CD4-positive, alpha-beta T cell (primary cell): ENCODE measurements at regions not wholly inside any gene's neighbourhood (a gene's known extent, or its start where the extent isn't known, plus 50 kb on each side); places are given as distances from the start of the nearest gene placed in this dataset.

Experiments
- ATAC-seq: fragments of 200-7000 bp; cut with Tn5 transposase; one replicate; pipeline ENCODE4 v1.10.0; 2022; ENCODE audit warnings: mild to moderate bottlenecking; ENCODE audit not compliant: poor library complexity
- CTCF ChIA-PET: fragments of 350-600 bp; sonication (Branson Sonifier 250); formaldehyde crosslinking; loops from one replicate; lab custom pipeline; 2021; ENCODE audit warnings: antibody characterized with exemption, inconsistent platforms; lab: Charles Lee
- POLR2A ChIA-PET: fragments of 350-600 bp; sonication (Branson Sonifier 250); formaldehyde crosslinking; loops from one replicate; lab custom pipeline; 2021; ENCODE audit warnings: antibody characterized with exemption, inconsistent platforms; lab: Charles Lee
- DNase-seq, 14 experiments: peaks; one replicate each; pipeline ENCODE4 v3.0.0-alpha.2; 2013 to 2020; ENCODE audit warnings: mixed read lengths in 2 of 14
- H3K27ac ChIP-seq, 2 donors: one replicate each; pipeline versions ENCODE4 v1.5.1 to v1.7.0; 2013; ENCODE audit warnings: low read length in 2 of 2, low read depth in 1 of 2, mild to moderate bottlenecking in 1 of 2
- H3K27me3 ChIP-seq, 2 experiments: 1 replicate in 1 of 2; 2 replicates in 1 of 2; pipeline versions ENCODE4 v1.6.1 to v1.7.0; 2013; ENCODE audit warnings: low read length in 2 of 2, control low read depth in 1 of 2, mild to moderate bottlenecking in 1 of 2, moderate library complexity in 1 of 2; ENCODE audit not compliant: insufficient read depth in 2 of 2, control insufficient read depth in 1 of 2
- H3K36me3 ChIP-seq: one replicate; pipeline ENCODE4 v1.6.1; 2013; ENCODE audit warnings: low read length, control low read depth; ENCODE audit not compliant: insufficient read depth
- H3K4me1 ChIP-seq: one replicate; pipeline ENCODE4 v1.6.1; 2013; ENCODE audit warnings: low read length, control low read depth; ENCODE audit not compliant: insufficient read depth
- H3K4me3 ChIP-seq: one replicate; pipeline ENCODE4 v1.5.1; 2013; ENCODE audit warnings: mild to moderate bottlenecking, low read length, moderate library complexity
- H3K9me3 ChIP-seq, 2 experiments: 1 replicate in 1 of 2; 2 replicates in 1 of 2; pipeline versions ENCODE4 v1.6.1 to v1.7.0; 2013; ENCODE audit warnings: low read length in 2 of 2, mild to moderate bottlenecking in 2 of 2, control low read depth in 1 of 2, moderate library complexity in 1 of 2; ENCODE audit not compliant: control insufficient read depth in 1 of 2, insufficient read depth in 1 of 2
- H3K27ac Mint-ChIP-seq: one replicate; pipeline ENCODE4 v1.8.0; 2020; ENCODE audit warnings: mixed read lengths
- H3K27me3 Mint-ChIP-seq: one replicate; pipeline ENCODE4 v1.8.0; 2021; ENCODE audit warnings: mixed read lengths
- H3K36me3 Mint-ChIP-seq: one replicate; pipeline ENCODE4 v1.8.0; 2021; ENCODE audit warnings: low read depth, mixed read lengths
- H3K4me1 Mint-ChIP-seq: one replicate; pipeline ENCODE4 v1.8.0; 2021; ENCODE audit warnings: low read depth, mixed read lengths
- H3K4me3 Mint-ChIP-seq: one replicate; pipeline ENCODE4 v1.8.0; 2020; ENCODE audit warnings: mild to moderate bottlenecking, mixed read lengths
- H3K9me3 Mint-ChIP-seq: one replicate; pipeline ENCODE4 v1.8.0; 2020; ENCODE audit warnings: mixed read lengths
- intact Hi-C, 2 experiments: fragments of 100-400 bp; cut with DNase I in 1 of 2; cut with micrococcal nuclease in 1 of 2; formaldehyde crosslinking; loops; one replicate each; pipeline versions ENCODE4 v1.15.1 to v1.9.0; 2023 to 2025; cut with DNase I, micrococcal nuclease
- TF ChIP-seq, protein P1 (sequence below): fragments of 200-600 bp; IDR thresholded peaks from one replicate; pipeline ENCODE4 v1.8.0; 2022; ENCODE audit warnings: antibody characterized with exemption, mild to moderate bottlenecking

DNA sequence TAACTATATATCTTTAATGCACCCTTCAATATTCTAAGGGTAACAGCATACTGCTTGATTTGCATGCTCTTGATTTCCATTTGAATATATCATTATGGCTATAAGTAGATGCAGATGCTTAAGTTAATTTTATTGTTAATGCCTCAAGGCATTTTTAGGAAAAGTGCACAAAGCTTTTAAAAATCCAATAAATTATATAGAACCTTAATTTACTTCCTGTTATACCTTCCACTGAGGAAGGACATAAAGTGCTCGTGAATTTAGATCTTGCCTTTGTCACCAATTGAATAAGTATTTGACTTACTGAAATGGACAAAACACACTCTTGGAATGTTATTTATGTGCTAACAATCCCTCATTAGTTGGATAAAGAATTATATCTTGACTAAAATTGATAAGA is 276.7 kb upstream of the CCDC54 start:
- H3K27me3 Mint-ChIP-seq = no peaks in the 10 kb centered on the region
- POLR2A ChIA-PET = no interaction called here

DNA sequence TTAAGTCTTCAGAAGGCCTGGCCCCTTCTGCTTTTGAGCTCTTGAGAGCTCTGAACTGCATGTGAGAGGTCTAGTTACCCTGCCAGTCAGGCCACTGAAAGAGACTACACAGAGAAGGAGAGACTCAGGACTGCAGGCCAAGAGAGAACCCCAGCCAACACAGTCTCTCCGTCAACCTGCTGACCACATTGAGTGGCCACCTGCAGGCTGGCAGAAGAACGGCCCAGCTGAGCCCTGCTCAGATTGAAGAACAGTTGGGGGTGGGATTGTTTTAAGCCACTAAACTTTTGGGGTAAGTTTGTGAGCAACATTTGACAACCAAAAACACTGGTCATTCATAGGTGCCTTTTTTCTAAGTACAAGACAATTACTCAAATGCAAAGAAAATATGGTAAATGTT is 273.5 kb upstream of the CCDC54 start:
- ATAC-seq = no peak
- Mint-ChIP-seq H3K36me3 (no peaks in the 10 kb centered on the region), H3K9me3 (no peaks in the 10 kb centered on the region), H3K27ac (no peak overlapping the region), H3K4me1 (no peaks in the 10 kb centered on the region), H3K4me3 (no peak overlapping the region), H3K27me3 (no peaks in the 10 kb centered on the region)
- Histone ChIP-seq H3K27ac (no peak overlapping the region), H3K36me3 (no peaks in the 10 kb centered on the region), H3K27me3 (no peaks in the 10 kb centered on the region), H3K4me1 (no peaks in the 10 kb centered on the region), H3K9me3 (peaks cover 0 to 4% of the 10 kb centered on the region in 2 experiments), H3K4me3 (no peak overlapping the region)
- CTCF ChIA-PET = no interaction called here
- POLR2A ChIA-PET = no interaction called here
- intact Hi-C loops = no loop called here
- TF ChIP-seq, protein P1, sequence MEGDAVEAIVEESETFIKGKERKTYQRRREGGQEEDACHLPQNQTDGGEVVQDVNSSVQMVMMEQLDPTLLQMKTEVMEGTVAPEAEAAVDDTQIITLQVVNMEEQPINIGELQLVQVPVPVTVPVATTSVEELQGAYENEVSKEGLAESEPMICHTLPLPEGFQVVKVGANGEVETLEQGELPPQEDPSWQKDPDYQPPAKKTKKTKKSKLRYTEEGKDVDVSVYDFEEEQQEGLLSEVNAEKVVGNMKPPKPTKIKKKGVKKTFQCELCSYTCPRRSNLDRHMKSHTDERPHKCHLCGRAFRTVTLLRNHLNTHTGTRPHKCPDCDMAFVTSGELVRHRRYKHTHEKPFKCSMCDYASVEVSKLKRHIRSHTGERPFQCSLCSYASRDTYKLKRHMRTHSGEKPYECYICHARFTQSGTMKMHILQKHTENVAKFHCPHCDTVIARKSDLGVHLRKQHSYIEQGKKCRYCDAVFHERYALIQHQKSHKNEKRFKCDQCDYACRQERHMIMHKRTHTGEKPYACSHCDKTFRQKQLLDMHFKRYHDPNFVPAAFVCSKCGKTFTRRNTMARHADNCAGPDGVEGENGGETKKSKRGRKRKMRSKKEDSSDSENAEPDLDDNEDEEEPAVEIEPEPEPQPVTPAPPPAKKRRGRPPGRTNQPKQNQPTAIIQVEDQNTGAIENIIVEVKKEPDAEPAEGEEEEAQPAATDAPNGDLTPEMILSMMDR = no peak
- DNase-seq = no peak

More for the DNA sequence above, 276.7 kb upstream of the CCDC54 start:
- Mint-ChIP-seq H3K4me3 (no peak overlapping the region), H3K9me3 (no peaks in the 10 kb centered on the region), H3K27ac (no peak overlapping the region), H3K4me1 (no peaks in the 10 kb centered on the region), H3K36me3 (no peaks in the 10 kb centered on the region)
- CTCF ChIA-PET = no interaction called here
- H3K9me3 ChIP-seq = no peaks in the 10 kb centered on the region
- no peak overlapping the region for H3K27ac ChIP-seq
- H3K27me3 ChIP-seq = no peaks in the 10 kb centered on the region
- TF ChIP-seq, protein P1 = no peak
- DNase-seq (no peak), ATAC-seq (no peak)
- intact Hi-C loops = no loop called here
- H3K4me1 ChIP-seq = no peaks in the 10 kb centered on the region
- no peaks in the 10 kb centered on the region for H3K36me3 ChIP-seq
- no peak overlapping the region for H3K4me3 ChIP-seq

DNA sequence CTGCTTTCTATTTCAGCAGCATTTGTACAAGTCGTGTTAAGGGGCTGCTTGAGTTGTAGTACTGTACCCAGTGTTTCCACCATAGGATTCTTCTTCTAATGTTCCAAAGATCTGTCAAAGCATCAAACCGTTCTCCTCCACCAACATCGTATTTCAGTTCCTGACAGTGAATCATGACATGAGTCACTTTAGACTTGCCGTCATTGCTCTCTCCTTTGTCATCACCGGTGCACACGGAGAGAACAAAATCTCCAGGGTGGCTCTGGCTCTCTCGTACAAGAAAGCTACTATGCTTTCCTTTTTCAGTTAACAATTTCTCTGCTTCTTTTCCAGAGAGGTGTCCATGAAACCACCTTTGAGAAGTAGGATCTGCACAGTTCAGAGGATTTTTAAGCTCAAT is 270.9 kb upstream of the CCDC54 start:
- ATAC-seq = no peak
- H3K27me3 ChIP-seq = no peaks in the 10 kb centered on the region
- H3K9me3 ChIP-seq = peaks cover 0 to 4% of the 10 kb centered on the region in 2 experiments
- H3K9me3 Mint-ChIP-seq = no peaks in the 10 kb centered on the region
- ChIA-PET POLR2A (no interaction called here), CTCF (no interaction called here)
- no peak overlapping the region for H3K27ac Mint-ChIP-seq
- intact Hi-C loops = no loop called here
- H3K4me3 ChIP-seq = no peak overlapping the region
- H3K4me1 Mint-ChIP-seq = no peaks in the 10 kb centered on the region
- no peak for DNase-seq
- no peaks in the 10 kb centered on the region for H3K36me3 Mint-ChIP-seq
- no peaks in the 10 kb centered on the region for H3K36me3 ChIP-seq
- H3K27ac ChIP-seq = no peak overlapping the region
- TF ChIP-seq, protein P1 = no peak
- no peak overlapping the region for H3K4me3 Mint-ChIP-seq
- H3K4me1 ChIP-seq = no peaks in the 10 kb centered on the region
- no peaks in the 10 kb centered on the region for H3K27me3 Mint-ChIP-seq
